Posterior cingulate gyrus (tissue), 11 donors: ENCODE measurements at regions not wholly inside any gene's neighbourhood (a gene's known extent, or its start where the extent isn't known, plus 50 kb on each side); places are given as distances from the start of the nearest gene placed in this dataset.
"Not testable (repeated sequence)": the region's sequence is repeated elsewhere in the genome, so short reads cannot be mapped to it uniquely, and the experiment has no call there.

Experiments
- DNase-seq, 10 donors: peaks; one replicate each; pipeline versions ENCODE4 v3.0.0 to v3.0.0-alpha.2; 2020 to 2021; ENCODE audit warnings: mixed read lengths in 3 of 10
- intact Hi-C: fragments of 100-400 bp; cut with DNase I; formaldehyde crosslinking; loops from one replicate; pipeline ENCODE4 v1.15.1; 2023

GRCh38 chr6:81071121-81071520, 681.4 kb downstream of the TENT5A start:
- intact Hi-C loops = no loop called here
- DNase-seq = no peak

DNA sequence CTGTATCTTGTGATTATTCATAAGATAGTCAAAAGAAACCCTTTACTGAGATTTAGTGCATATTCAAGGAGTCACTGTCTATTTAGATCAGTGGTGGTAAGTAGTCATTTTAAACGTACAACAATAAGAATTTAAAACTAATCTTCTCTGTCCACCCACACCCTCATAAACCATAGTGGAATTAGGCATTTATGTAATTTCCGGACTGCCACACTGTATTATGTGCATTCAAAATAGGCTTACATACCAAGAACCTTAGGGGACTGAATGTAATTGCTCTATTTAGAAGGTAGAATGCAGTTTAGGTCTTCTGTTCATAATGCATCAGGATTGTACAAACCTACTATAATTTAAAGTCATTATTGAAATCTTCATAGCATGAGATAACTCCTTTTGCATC, 685.4 kb downstream of the TENT5A start:
- DNase-seq = no peak
- intact Hi-C loops = no loop called here

- intact Hi-C loops = no loop called here
- DNase-seq = no peak
Measured at GRCh38 chr6:81063891-81064290, 688.6 kb downstream of the TENT5A start.

DNA sequence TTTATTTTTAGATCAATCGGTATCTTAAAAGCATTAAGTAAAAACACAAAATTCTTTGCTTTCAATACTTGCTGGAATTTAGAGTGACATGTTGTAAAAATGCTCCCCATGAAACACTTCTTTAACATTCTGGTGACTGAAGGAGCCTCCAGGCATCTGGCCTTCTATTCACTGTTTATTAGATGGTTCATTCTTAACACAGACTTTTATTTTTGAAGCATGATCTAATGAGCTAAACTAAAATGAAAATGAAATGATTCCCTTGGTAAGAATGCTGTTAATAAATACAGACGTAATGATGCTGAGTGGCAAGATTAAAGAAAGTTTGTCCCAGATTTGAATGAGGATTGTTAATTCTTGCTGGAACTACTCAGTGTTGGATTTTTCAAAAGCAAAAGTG, 698.4 kb downstream of the TENT5A start:
- no peak for DNase-seq
- intact Hi-C loops = no loop called here

- intact Hi-C loops = no loop called here
- no peak for DNase-seq
Measured at GRCh38 chr6:81051952-81052351, 700.5 kb downstream of the TENT5A start.

GRCh38 chr6:81049425-81050042, 702.9 kb downstream of the TENT5A start:
- no peak for DNase-seq
- intact Hi-C loops = no loop called here

GRCh38 chr6:81031416-81031815, 721.1 kb downstream of the TENT5A start:
- no peak for DNase-seq
- intact Hi-C loops = no loop called here

DNA sequence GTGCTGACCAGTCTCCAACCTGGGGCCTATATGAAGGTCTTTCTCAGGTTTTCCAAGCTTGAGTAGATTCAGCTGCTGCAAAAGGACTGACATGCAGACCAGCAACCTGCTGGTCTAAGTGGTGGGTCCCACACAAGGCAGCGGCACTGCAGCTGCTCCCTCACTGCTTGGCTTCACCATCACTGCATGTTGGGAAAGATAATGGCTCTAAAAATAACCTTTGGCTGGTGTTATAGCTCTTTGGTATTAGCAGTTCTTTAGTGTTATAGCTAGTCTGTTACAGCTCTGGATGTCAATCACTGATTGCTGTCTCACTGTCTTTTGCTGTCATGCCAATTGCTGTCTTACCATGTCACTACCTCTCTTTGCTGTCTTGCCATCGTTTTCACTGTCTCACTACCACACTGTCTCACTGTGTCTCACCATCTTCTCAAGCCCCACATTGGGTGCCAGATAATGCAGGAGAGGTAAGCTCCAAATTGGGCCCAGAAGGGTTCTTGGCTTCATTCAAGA, 726.4 kb downstream of the TENT5A start:
- intact Hi-C loops = no loop called here
- peak in 1 of 10 donors; percentile 40 for DNase-seq

DNA sequence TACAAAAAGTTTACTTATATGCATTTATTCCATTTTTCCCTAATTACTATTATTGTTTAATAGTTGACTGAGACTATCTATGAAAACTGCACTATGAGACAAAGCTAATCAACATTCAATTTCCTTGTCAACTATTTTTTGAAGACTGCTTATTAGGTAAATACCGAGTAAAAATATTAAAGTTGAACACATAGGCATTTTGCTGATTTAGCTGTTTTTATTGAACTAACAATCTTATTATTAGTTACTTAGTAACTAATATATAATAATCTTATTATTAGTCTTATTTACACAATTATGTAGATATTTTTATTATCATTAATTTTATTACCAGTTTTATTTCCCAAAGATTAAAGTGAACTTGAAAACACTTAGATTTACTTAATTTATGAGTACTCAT, 728.8 kb downstream of the TENT5A start:
- intact Hi-C loops = no loop called here
- DNase-seq = no peak

- no peak for DNase-seq
- intact Hi-C loops = no loop called here
Measured at GRCh38 chr6:81023007-81023582, 729.4 kb downstream of the TENT5A start.

DNA sequence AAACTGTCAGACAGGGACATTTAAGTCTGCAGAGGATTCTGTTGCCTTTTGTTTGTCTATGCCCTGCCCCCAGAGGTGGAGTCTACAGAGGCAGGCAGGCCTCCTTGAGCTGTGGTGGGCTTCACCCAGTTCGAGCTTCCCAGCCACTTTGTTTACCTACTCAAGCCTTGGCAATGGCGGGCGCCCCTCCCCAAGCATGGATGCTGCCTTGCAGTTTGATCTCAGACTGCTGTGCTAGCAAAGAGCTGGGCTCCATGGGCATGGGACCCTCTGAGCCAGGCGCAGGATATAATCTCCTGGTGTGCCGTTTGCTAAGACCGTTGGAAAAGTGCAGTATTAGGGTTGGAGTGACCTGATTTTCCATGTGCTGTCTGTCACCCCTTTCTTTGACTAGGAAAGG, 734.9 kb downstream of the TENT5A start:
- intact Hi-C loops = not testable (repeated sequence)
- peak in 1 of 10 donors; percentile 58 for DNase-seq

- intact Hi-C loops = no loop called here
- no peak for DNase-seq
Measured at GRCh38 chr6:81003894-81004293, 748.6 kb downstream of the TENT5A start.

- intact Hi-C loops = no loop called here
- no peak for DNase-seq
Measured at GRCh38 chr6:81003156-81003555, 749.3 kb downstream of the TENT5A start.

GRCh38 chr6:81002126-81002525, 750.4 kb downstream of the TENT5A start:
- intact Hi-C loops = no loop called here
- no peak for DNase-seq

DNA sequence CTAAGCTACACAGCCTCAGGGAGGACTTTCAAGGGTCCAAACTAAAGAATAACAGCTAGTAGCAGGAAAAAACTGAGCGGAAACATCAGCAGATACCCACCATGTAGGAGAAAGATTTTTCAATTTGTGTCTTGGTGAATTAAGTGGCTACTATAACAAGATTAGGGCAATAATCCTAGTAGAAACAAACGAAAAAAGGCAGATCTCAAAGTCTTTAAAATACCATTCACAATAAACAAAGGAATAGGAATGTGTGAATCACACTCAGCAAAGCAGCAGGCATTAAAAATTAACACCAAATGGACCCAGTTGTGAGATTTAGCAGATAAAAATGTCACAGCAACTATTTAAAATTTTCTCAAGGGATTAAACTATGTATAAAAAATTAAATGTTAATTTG, 761.2 kb downstream of the TENT5A start:
- no peak for DNase-seq
- intact Hi-C loops = no loop called here

GRCh38 chr6:80988892-80989291, 763.6 kb downstream of the TENT5A start:
- intact Hi-C loops = no loop called here
- no peak for DNase-seq

GRCh38 chr6:80988286-80988685, 764.2 kb downstream of the TENT5A start:
- no peak for DNase-seq
- intact Hi-C loops = no loop called here

GRCh38 chr6:80981226-80981625, 771.3 kb downstream of the TENT5A start:
- not testable (repeated sequence) for DNase-seq

GRCh38 chr6:80976336-80976735, 776.1 kb downstream of the TENT5A start:
- DNase-seq = no peak
- intact Hi-C loops = no loop called here

More at GRCh38 chr6:80981226-80981625, 771.3 kb downstream of the TENT5A start:
- intact Hi-C loops = not testable (repeated sequence)

DNA sequence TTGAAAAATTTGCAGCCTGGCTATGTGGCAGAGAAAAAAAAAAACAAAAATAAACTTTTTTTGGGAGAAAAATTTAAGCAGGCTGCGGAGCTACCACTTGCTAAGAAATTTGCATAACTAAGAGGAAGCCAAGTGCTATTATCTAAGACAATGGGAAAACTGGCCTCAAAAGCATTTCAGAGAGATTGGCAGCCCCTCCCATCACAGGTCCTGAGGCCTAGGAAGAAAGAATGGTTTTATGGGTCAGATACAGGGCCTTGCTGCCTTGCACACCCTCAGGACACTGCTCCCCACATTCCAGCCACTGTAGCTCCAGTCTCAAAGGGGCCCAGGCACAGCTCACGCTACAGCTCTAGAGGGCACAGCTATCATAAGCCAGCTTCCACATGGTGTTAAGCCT, 777.9 kb downstream of the TENT5A start:
- intact Hi-C loops = no loop called here
- no peak for DNase-seq

DNA sequence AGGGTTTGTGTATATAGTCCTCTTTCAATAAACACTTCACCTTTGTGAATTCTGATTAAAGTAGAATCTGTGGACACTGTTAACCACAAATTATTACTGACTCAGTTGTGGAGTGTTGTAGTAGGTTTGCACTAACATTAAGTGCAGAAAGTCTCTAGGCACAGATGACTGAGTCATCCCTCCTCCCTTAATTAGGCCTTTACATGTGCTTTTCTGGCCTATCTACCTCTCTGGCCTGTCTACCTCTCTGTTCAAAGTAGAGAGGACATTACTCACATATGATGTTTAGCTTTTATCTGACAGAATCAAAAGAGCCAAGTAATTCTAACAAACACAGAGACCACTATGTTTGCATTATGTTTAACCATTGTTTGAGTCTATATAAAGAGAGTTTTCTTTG, 783.0 kb downstream of the TENT5A start:
- intact Hi-C loops = no loop called here
- no peak for DNase-seq

DNA sequence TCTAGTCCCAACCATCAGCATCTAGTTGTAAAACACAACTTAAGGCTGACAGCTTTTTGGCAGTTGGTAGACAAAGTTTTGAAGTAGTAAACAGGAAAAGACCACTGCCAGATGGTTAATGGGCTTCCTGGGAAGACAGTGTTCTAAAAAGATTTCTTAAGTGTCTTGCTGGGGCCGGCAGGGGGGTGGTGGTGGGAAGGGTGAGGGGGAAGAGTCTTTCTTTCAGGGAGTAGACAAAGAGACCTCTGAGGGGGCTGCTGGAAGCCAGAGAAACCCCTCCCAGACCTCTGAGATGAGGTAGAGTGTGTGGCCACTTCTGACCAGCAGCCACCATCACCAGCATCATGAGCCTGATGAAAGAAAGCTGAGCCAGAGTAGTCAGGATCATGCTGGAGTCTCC, 784.9 kb downstream of the TENT5A start:
- intact Hi-C loops = no loop called here
- no peak for DNase-seq

- intact Hi-C loops = no loop called here
- DNase-seq = no peak
Measured at GRCh38 chr6:80962382-80962781, 790.1 kb downstream of the TENT5A start.
